Fibroblast of skin of abdomen (primary cell): ENCODE measurements at regions not wholly inside any gene's neighbourhood (a gene's known extent, or its start where the extent isn't known, plus 50 kb on each side); places are given as distances from the start of the nearest gene placed in this dataset.
"Not testable (repeated sequence)": the region's sequence is repeated elsewhere in the genome, so short reads cannot be mapped to it uniquely, and the experiment has no call there.

Experiments
- DNase-seq: peaks from one replicate; pipeline ENCODE4 v3.0.0-alpha.2; 2013

DNA sequence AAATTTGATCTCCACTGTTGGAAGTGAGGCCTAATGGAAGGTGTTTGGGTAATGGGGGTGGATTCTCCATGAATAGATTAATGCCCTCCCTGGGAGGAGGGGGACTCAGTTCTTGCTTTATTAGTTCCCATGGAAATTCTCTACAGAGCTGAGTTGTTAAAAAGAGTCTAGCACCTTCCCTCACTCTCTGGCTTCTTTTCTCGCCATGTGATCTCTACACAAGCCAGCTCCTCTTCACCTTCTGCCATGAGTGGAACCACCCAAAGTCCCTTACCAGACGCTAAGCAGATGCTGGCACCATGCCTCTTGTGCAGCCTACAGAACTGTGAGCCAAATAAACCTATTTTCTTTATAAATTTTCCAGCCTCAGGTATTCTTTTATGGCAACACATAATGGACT is 465.8 kb upstream of the ANO5 start:
- no peak for DNase-seq

DNA sequence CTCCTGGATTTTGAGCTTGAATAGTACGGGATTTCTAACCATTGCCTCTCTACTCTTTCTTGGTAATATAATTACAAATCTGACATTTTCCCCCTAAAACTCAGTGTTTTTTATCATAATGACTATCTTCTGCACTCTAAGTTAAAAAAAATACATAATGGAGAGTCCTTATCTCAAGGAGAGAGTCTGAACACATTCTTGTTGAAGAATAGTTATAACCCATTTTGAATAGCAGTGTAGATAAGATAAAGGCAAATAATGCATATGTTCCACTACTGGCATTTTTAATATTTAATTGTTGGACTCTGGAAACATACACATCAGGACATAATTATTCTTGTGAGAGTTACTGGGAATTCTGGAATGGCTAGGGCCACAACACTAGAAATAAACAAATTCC is 456.5 kb upstream of the ANO5 start:
- DNase-seq, result no peak

DNA sequence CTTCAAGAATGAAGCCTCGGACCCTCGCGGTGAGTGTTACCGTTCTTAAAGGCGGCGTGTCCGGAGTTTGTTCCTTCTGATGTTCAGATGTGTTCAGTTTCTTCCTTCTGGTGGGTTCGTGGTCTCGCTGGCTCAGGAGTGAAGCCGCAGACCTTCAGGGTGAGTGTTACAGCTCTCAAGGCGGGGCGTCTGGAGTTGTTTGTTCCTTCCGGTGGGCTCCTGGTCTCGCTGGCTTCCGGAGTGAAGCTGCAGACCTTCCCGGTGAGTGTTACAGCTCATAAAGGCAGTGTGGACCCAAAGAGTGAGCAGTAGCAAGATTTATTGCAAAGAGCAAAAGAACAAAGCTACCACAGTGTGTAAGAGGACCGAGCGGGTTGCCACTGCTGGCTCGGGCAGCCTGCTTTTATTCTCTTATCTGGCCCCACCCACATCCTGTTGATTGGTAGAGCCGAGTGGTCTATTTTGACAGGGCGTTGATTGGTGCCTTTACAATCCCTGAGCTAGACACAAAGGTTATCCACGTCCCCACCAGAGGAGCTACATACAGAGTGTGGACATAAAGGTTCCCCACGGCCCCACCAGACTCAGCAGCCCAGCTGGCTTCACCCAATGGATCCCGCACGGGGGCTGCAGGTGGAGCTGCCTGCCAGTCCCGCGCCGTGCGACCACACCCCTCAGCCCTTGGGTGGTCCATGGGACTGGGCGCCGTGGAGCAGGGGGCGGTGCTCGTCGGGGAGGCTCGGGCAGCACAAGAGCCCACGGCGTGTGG is 440.2 kb upstream of the ANO5 start:
- DNase-seq, result not testable (repeated sequence)

DNA sequence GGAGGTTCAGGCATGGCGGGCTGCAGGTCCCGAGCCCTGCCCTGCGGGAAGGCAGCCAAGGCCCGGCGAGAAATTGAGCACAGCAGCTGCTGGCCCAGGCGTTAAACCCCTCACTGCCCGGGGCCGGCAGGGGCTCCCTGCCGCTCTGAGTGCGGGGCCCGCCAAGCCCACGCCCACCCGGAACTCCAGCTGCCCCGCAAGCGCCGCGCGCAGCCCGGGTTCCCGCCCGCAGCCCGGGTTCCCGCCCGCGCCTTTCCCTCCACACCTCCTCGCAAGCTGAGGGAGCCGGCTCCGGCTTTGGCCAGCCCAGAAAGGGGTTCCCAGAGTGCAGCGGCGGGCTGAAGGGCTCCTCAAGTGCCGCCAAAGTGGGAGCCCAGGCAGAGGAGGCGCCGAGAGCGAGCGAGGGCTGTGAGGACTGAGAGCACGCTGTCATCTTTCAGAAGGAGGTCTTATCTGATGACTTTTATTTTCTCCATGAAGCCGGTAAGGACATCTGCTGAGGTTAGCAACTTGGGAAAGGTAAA is 439.6 kb upstream of the ANO5 start:
- not testable (repeated sequence) for DNase-seq

DNA sequence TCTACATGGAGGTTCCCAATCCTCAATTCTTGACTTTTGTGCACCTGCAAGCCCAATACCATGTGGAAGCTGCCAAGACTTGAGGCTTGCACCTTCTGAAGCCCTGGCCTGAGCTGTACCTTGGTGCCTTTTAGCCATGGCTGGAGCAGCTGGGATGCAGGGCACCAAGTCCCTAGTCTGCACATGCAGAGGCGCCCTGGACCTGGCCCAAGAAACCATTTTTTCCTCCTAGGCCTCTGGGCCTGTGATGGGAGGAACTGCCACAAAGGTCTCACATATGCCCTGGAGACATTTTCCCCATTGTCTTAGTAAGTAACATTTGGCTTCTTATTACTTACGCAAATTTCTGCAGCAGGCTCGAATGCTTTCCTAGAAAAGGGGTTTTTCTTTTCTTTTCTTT is 431.9 kb upstream of the ANO5 start:
- DNase-seq, result no peak

DNA sequence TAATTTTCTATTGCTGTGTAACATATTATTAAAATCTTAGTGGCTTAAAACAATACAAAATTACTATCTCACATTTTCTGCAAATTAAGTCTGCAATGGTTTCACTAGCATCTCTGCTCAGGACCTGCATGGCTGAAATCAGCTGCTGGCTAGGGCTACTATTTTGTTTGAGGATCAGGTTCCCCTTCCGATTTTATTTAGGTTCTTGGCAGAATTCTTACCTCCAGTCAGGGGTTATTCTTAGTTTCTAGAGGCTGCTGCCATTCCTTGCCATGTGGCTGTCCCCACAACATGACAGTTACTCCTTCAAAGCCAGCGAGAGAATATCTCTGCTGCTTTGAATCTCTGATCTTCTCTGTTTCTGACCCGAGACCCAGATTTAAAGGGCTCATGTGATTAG is 424.5 kb upstream of the ANO5 start:
- DNase-seq, result no peak

DNA sequence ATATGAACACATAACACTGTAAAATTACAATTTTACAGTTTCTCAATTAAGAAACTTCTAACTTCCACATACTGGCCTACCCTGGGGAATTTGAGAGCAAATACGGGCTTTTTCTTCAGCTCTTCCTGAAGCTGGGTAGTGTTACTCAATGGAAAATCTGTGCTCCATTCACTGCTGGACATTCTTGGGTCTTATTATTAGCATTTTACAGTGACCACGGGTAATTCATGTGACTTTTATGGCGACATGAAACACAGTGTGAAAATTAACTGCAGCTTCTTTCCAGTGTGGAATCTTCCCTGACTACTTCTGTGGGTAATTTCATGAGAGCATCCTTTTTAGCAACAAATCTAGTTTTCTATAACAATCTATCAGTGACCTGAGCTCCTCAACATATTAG is 423.7 kb upstream of the ANO5 start:
- DNase-seq, result no peak

DNA sequence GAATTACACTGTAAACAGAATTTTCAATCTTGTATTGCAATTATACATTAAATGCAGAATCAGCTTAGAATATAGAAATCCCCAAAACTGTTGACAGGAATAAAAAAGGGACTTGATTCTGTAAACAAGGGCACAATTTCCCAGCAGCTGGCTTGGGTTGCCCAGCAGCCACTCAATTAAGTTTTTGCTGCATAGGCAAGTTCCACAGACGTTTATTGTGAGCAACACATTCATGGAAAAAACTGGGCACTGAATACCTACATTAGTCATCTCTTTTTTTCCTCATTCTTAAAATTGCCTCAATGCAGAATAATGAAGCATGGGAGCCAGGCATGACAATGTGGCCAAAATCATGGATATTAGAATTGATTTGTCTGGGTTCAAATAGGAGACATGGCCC is 421.8 kb upstream of the ANO5 start:
- no peak for DNase-seq

DNA sequence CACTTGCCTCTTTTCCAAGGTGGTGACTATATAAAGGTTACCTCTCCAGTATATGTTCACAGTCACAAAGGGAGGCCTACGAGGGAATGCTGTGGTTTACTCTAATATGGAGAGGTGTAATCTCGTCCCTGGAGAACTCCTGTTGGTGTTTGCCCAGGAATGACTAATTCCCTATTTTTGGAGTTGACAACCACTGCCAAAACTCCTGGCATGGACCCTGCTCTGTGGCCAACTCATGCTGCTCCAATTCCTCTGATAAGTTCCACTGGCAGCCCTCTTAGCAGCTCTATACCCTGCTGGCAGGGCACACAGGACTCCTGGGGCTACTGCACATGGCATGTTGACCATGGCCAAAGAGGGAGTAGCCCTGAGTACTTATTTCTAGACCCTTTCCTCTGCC is 418.7 kb upstream of the ANO5 start:
- no peak for DNase-seq

DNA sequence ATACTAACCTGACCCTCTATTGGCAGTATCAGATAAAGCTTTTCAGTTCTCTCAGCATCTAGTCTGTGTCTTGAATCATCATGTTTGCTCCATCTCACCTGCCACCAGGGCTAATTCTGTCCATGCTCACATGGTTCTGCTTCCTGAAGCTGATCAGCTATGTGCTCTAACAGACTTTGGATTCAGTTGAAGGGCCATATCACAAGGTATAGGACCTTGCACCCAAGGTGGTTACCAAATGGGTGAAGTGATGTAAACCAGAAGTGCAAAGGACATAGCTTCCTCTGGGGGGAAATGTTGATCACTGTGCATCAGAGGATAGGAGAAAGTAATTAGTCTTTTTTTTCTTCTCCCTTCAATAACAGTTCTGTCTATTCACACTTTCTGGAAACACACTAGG is 417.0 kb upstream of the ANO5 start:
- no peak for DNase-seq

DNA sequence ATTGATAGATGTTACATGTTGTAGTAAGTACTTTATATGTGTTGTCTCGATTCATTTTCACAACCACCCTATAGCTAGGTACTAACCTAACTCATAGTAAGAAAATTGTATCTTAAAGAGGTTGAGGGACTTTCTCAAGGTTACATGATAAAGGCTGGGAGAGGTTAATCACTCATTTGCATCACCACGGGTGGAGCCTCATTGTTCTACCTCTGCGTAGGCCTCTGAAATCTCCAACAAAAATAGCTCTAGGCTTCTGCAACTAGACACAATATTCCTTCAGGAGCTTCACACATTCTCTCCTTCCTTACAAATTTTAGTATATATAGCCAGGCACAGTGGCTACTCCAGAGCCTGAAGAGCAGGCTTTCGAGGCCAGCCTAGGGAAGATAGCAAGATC is 408.9 kb upstream of the ANO5 start:
- no peak for DNase-seq

DNA sequence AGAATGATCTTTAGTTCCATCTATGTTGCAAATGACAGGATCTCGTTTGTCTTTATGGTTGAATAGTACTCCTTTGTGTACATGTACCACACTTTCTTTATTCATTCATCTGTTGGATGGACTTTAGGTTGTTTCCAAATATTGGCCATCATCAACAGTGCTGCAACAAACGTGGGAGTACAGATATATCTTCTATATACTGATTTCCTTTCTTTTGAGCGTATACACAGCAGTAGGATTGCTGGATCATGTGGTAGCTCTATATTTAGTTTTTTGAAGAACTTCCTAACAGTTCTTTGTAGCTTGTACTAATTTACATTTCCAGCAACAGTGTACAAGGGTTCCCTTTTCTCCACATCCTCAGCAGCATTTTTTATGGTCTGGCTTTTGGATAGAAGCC is 407.5 kb upstream of the ANO5 start:
- DNase-seq, result no peak

DNA sequence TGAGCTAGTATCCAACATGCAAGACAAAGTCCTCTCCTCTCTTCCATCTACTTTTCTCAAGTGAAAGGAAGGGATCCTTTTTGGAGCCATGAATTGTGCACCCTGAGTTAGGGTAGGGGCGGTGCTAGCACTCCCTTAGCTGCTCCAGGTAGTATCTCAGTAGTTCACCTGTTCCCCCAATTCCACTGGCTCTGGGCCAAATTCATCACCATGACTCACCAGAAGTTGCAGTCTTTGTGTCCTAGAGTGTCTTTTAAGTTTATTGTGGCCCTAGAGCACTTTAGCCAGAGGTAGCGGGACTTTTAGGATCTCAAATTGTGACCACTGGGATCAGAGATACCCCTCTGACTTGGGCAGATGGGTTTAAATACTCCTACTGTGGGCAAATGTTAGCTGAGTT is 398.6 kb upstream of the ANO5 start:
- no peak for DNase-seq

DNA sequence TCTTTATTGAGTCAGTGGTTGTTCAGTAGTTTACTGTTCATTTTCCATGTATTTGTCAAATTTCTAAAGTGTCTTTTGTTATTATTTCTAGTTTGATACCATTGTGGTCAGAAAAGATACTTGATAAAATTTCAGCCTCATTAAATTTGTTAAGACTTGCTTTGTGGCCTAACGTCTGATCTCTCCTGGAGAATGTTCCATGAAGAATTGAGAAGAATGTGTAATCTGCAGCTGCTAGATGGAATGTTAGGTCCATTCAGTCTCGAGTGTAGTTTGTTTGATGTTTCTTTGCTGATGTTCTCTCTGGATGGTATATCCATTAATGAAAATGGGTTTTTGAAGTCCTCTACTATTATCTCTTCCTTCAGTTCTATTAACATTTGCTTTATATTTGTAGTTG is 394.7 kb upstream of the ANO5 start:
- no peak for DNase-seq

DNA sequence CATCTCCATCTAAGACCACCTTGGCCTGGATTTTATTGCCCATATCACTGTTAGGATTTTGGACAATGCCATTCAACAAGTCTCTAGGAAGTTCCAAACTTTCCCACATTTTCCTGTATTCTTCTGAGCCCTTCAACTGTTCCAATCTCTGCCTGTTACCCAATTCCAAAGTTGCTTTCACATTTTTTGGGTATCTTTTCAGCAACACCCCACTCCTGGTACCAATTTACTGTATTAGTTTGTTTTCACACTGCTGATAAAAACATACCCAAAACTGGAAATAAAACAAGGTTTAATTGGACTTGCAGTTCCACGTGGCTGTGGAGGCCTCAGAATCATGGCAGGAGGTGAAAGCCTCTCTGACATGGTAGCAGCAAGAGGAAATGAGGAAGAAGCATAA is 388.4 kb upstream of the ANO5 start:
- not testable (repeated sequence) for DNase-seq

DNA sequence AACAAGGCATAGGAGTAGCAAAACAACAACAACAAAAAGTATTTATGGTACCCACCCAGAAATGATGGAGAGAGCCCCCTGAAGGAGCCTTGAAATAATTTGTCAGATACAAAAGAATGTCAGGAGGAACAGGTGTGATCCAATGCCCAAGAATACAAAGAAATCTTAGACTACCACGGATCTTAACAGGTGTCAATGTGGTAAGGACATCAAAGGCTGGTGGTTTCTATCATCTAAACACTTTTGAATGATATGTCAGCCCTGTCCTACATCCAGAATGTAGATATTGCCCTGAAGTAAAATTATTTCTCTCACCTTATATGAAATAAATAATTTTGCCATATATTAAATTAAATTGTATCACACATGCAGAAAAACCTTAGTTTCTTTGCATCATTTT is 386.4 kb upstream of the ANO5 start:
- no peak for DNase-seq

DNA sequence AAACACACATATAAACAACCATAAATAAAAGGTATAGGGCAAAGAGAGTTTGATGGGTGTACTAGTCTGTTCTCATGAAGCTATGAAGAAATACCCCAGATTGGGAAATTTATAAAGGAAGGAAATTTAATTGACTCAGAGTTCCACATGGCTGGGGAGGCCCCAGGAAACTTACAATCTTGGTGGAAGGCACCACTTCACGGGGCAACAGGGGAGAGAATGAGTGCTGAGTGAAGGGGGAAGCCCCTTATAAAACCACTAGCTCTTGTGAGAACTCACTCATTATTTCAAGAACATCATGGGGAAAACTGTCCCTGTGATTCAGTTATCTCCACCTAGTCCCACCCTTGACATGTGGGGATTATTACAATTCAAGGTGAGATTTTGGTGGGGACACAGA is 385.9 kb upstream of the ANO5 start:
- DNase-seq, result no peak

DNA sequence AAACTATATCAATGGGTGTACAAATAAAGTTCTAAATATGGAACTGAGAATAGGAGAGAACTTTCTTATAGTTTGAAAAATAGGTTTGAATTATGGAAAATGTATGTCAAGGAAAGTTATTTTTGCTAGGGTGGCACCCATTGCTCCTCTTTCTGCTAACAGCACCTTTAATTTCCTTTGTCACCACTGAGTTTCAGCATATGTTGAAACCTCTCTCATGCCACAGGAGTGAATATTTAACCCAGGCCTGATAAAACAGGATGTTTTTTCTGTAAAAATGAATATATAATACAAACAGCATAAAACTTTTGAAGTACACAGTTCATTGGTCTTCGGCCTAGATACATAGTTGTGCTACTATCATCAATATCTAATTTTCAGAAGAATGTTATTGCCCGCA is 385.5 kb upstream of the ANO5 start:
- no peak for DNase-seq

DNA sequence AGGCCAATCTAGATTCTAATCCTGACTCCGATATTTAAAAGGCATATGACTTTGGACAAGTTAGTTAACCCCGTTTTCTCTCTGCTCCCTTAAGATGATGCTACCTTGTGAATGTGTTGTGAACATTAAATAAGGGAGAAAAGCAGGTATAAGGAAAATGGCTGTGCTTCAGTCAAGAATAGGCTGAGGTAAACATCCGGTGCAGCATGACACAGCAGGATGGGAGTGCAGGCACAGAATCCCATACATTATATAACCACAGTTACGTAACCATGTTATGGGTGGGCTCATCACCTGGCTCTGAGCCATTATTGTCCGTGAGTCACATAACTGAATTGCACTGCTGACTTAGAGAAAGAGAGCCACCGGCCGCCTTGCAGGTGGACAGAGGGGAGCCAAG is 382.2 kb upstream of the ANO5 start:
- DNase-seq, result no peak

DNA sequence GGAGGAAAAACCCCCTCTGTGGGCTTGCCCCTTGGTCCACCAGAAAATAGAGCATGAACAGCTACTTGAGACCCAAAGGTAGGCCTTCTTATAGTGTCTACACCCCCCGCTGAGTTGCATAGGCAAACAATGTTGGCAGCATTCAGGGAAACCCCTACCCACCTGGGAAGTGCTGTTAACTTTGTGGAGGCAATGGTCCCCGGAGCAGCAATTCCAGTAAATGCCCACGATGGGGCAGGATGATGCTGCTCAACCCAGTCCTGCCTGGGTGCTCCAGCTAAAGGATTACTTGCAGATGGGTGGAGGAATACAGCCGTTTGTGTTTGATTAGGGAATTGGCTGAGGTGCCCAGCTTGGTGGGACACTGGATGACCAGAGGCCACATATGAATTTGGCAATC is 381.3 kb upstream of the ANO5 start:
- DNase-seq, result no peak

DNA sequence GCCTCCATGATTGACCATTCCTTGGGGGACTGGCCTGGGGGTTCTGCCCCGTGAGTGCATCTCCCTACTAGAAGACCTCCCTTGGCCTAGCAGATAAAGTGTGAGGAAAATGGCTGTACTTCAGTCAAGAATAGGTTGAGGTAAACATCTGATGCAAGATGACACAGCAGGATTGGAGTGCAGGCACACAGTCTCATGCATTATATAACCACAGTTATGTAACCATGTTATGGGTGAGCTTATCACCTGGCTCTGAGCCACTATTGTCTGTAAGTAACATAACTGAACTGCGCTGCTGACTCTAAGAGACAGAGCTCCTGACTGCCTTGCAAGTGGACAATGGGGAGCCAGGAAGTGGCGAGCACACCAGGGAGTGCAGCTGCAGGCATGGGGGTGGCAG is 378.7 kb upstream of the ANO5 start:
- DNase-seq, result no peak

DNA sequence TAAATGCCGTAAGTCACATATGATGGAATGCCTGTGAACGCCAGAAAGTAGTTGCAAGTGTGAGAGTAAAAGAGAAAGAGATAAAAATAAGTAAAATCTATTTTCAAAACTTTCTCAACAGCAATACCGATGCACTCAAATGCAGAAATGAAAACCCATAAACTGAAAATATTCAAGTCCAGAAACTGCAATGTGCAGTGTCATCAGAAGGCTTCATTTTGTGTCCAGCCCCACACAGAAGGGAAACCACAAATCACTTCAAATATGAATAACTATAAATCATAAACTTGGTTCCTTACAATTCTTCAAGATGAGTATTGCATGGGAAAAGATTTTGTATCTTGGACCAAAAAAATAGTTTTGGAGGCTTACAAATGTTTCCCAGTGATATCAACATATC is 375.2 kb upstream of the ANO5 start:
- DNase-seq, result no peak

DNA sequence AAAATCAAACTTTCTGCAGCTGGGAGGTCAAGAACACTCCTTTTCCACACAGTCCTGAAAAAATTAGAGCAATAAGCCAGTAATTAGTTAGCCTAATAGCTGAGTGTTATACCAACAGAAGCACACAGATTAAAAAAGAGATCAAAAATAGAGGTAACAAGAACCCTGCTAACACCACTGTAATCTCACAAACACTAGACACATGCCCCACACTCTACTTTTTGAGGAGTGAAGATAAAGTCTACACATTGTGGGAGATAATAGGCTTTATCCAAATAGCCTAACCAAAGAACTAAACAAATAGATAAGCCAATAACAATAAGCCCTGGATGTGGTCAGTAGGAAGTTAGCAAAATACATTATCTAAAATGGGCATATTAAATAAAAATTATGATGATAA is 372.7 kb upstream of the ANO5 start:
- DNase-seq, result no peak

DNA sequence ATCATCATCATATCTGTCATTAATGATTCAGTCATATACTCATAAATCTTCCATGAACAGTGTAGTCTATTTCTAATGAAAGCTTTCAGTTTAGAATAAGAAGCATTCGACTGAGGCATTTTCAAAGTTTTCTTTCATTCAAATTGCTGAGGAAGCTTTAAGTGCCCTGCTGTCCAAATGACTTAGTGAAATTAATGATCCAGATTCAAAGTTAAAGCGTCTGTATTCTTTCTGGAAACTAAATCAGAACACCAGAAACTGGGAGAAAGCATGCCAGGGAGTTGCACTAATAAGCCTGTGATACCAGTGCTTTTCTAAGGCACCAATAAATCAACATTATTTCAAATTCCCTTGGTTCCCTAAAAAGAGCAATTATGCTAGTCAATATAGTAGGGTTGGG is 367.8 kb upstream of the ANO5 start:
- DNase-seq, result no peak

DNA sequence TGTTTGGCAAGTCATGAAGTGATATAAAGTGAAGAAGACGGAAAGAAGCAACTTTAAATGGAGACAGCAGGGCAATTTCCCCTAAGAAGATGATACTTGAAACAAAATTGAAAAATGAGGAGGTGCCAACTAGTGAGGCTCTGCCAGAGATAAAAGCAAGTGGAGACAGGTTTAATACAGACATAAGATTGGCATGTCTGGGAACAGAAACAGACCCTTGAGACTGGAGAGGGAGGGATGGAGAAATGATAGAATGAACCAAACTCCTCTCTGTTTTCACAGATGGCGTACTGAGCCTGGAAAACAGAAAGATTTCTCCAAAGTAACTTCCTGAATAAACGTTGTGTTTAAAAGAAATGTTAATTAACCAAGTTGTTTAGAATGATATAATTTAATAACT is 354.5 kb upstream of the ANO5 start:
- no peak for DNase-seq
